ENCODE measurements at regions not wholly inside any gene's neighbourhood (a gene's known extent, or its start where the extent isn't known, plus 50 kb on each side); places are given as distances from the start of the nearest gene placed in this dataset.

DNA sequence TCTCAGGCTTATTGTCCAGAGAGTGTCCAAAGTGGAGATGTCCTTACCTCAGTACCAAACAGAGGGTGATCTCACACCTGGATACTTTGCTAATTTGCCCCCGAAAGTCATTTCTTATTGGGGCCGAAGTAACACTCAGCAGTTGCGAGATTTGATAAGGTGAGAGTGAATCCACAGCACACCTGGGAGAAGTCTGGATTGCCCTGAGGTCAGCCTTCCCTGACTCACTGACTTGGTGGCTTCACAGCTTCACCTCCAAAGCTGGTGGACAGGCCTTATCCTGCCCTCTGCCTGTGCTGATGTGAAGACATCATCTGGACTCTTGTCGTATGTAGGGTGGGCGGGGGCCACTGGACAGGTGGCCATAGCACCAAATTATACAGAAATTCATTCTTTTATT is 101.9 kb upstream of the ARMC2 start:
- Histone ChIP-seq H3K4me1 (0 out of 2 replicates have a peak, but pooled peaks cover 7% of the 10 kb centered on the region), H3K27me3 (replicated peaks; ENCODE audit: control insufficient read depth, insufficient read depth, low read length) (no peaks in the 10 kb centered on the region), H3K4me3 (ENCODE audit: low read depth, low read length) (no peak overlapping the region), H3K9me3 (no peaks in the 10 kb centered on the region), H3K36me3 (ENCODE audit: control insufficient read depth, insufficient read depth, low read length) (no peaks in the 10 kb centered on the region)
- POLR2A ChIA-PET, result no interaction called here
- no peak for DNase-seq
- TF ChIP-seq, protein P1, sequence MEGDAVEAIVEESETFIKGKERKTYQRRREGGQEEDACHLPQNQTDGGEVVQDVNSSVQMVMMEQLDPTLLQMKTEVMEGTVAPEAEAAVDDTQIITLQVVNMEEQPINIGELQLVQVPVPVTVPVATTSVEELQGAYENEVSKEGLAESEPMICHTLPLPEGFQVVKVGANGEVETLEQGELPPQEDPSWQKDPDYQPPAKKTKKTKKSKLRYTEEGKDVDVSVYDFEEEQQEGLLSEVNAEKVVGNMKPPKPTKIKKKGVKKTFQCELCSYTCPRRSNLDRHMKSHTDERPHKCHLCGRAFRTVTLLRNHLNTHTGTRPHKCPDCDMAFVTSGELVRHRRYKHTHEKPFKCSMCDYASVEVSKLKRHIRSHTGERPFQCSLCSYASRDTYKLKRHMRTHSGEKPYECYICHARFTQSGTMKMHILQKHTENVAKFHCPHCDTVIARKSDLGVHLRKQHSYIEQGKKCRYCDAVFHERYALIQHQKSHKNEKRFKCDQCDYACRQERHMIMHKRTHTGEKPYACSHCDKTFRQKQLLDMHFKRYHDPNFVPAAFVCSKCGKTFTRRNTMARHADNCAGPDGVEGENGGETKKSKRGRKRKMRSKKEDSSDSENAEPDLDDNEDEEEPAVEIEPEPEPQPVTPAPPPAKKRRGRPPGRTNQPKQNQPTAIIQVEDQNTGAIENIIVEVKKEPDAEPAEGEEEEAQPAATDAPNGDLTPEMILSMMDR (IDR thresholded peaks at IDR 0.05; ENCODE audit: insufficient read depth in 1 of 2, low read depth in 1 of 2, low read length in 1 of 2, severe bottlenecking in 1 of 2, unreplicated experiment in 1 of 2), result no peak
- Mint-ChIP-seq H3K4me1 (ENCODE audit: low read depth, unreplicated experiment) (peaks cover 16% of the 10 kb centered on the region), H3K27ac (ENCODE audit: unreplicated experiment) (no peak overlapping the region), H3K9me3 (ENCODE audit: unreplicated experiment) (no peaks in the 10 kb centered on the region), H3K36me3 (ENCODE audit: insufficient read depth, unreplicated experiment) (no peaks in the 10 kb centered on the region), H3K27me3 (ENCODE audit: insufficient read depth, unreplicated experiment) (no peaks in the 10 kb centered on the region), H3K4me3 (ENCODE audit: unreplicated experiment) (no peak overlapping the region)
- no TSS peak for BruUV-seq (replicated peaks)
- intact Hi-C loops (cut with micrococcal nuclease; ENCODE audit: unreplicated experiment), result no loop called here
- CTCF ChIA-PET, result interaction anchor here (0.6 kb wide), 1 partner anchor 119 kb away, joined by 4 read pairs; no protein-coding TSS in a partner anchor

DNA sequence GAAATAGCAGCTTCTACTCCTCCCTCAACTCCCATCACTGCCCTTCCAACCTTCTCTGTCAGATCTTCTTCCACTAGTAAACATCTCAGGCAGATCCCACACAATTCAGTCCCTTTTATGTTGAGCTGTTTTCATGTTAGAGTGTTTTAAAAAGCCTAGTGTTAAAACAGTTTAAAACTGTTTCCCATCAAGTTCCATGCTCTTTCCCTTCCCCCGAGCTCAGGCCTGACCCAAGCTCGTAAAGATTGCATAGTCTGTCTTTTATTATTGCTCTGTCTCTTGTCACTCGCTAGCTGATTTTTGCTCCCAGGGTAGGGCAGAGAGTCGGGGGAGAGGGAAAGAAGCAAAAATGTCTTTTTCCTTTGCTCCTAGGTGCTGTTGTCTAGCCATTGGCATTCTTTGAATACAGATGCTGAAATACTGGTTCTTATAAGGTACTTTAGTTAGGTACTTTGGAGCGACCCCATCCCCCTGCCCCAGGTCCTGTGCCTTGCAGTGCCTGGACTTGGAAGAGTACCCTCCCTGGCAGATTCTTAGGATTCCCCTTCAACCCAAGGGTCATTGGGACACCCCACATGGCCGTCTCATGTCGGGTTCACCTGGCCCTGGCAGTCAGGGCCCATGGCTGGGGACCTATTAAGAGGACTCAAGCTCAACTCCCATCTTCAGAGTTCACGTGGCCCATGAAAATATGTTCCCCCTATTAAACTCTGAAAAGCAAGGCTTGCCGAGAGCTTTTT is 101.2 kb upstream of the ARMC2 start:
- BruUV-seq (replicated peaks), result no TSS peak
- CTCF ChIA-PET, result interaction anchor here (0.6 kb wide), 1 partner anchor 119 kb away, joined by 4 read pairs; no protein-coding TSS in a partner anchor

DNA sequence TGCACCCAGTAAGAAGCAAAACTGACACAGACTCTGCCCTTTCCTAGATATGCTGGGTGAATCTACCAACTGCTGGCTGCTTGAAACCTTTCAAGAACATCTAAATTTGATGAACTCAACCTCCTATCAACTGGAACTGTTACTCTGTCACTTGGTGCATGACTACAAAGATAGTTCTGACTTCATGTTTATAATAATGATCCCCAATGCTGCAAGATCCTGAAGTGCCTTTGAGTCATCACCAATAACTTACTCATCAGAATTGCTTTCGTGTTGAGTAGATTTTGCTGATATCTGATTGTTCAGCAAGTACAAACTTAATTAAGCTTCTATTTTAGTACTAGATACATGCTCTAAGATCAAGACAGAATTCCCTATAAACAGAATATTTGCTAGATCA is 100.2 kb upstream of the ARMC2 start:
- no peak for DNase-seq
- no peak overlapping the region for H3K4me3 ChIP-seq (ENCODE audit: low read depth, low read length)
- no peaks in the 10 kb centered on the region for H3K27me3 Mint-ChIP-seq (ENCODE audit: insufficient read depth, unreplicated experiment)
- ChIA-PET POLR2A (no interaction called here), CTCF (no interaction called here)
- intact Hi-C loops (cut with micrococcal nuclease; ENCODE audit: unreplicated experiment), result no loop called here
- no peaks in the 10 kb centered on the region for H3K27me3 ChIP-seq (replicated peaks; ENCODE audit: control insufficient read depth, insufficient read depth, low read length)
- no TSS peak for BruUV-seq (replicated peaks)
- H3K36me3 Mint-ChIP-seq (ENCODE audit: insufficient read depth, unreplicated experiment), result no peaks in the 10 kb centered on the region
- TF ChIP-seq, protein P1 (IDR thresholded peaks at IDR 0.05; ENCODE audit: insufficient read depth in 1 of 2, low read depth in 1 of 2, low read length in 1 of 2, severe bottlenecking in 1 of 2, unreplicated experiment in 1 of 2), result no peak
- H3K9me3 Mint-ChIP-seq (ENCODE audit: unreplicated experiment), result no peaks in the 10 kb centered on the region
- H3K9me3 ChIP-seq, result no peaks in the 10 kb centered on the region
- H3K4me3 Mint-ChIP-seq (ENCODE audit: unreplicated experiment), result no peak overlapping the region
- H3K27ac Mint-ChIP-seq (ENCODE audit: unreplicated experiment), result no peak overlapping the region
- H3K4me1 ChIP-seq, result peaks cover 12% of the 10 kb centered on the region; the same call in 1 of the 2 replicates
- H3K36me3 ChIP-seq (ENCODE audit: control insufficient read depth, insufficient read depth, low read length), result no peaks in the 10 kb centered on the region
- peaks cover 5% of the 10 kb centered on the region for H3K4me1 Mint-ChIP-seq (ENCODE audit: low read depth, unreplicated experiment)

More for the DNA sequence above, 101.2 kb upstream of the ARMC2 start:
- TF ChIP-seq, protein P1 (IDR thresholded peaks at IDR 0.05; ENCODE audit: insufficient read depth in 1 of 2, low read depth in 1 of 2, low read length in 1 of 2, severe bottlenecking in 1 of 2, unreplicated experiment in 1 of 2), result no peak
- Mint-ChIP-seq H3K36me3 (ENCODE audit: insufficient read depth, unreplicated experiment) (no peaks in the 10 kb centered on the region), H3K4me1 (ENCODE audit: low read depth, unreplicated experiment) (peaks cover 9% of the 10 kb centered on the region), H3K9me3 (ENCODE audit: unreplicated experiment) (no peaks in the 10 kb centered on the region), H3K4me3 (ENCODE audit: unreplicated experiment) (no peak overlapping the region), H3K27ac (ENCODE audit: unreplicated experiment) (no peak overlapping the region), H3K27me3 (ENCODE audit: insufficient read depth, unreplicated experiment) (no peaks in the 10 kb centered on the region)
- H3K4me3 ChIP-seq (ENCODE audit: low read depth, low read length), result no peak overlapping the region
- H3K9me3 ChIP-seq, result no peaks in the 10 kb centered on the region
- 0 out of 2 replicates have a peak, but pooled peaks cover 7% of the 10 kb centered on the region for H3K4me1 ChIP-seq
- intact Hi-C loops (cut with micrococcal nuclease; ENCODE audit: unreplicated experiment), result no loop called here
- H3K36me3 ChIP-seq (ENCODE audit: control insufficient read depth, insufficient read depth, low read length), result no peaks in the 10 kb centered on the region
- POLR2A ChIA-PET, result no interaction called here
- no peak for DNase-seq
- no peaks in the 10 kb centered on the region for H3K27me3 ChIP-seq (replicated peaks; ENCODE audit: control insufficient read depth, insufficient read depth, low read length)

All from Caco-2 (cell line).